Loucy (cell line): ENCODE measurements at regions not wholly inside any gene's neighbourhood (a gene's known extent, or its start where the extent isn't known, plus 50 kb on each side); places are given as distances from the start of the nearest gene placed in this dataset.

Experiments
- CTCF ChIP-seq: fragments of 200-600 bp; sonication (generic); conservative IDR thresholded peaks from 2 replicates; pipeline ENCODE4 v1.5.1; 2014; ENCODE audit warnings: mild to moderate bottlenecking, antibody characterized with exemption, low read length
- EZH2phosphoT487 ChIP-seq: fragments of 200-600 bp; IDR thresholded peaks from 2 replicates; pipeline ENCODE4 v1.6.1; 2018; ENCODE audit warnings: antibody characterized with exemption, mild to moderate bottlenecking, moderate library complexity, borderline replicate concordance

GRCh38 chr4:160184884-160185283 is 1082.0 kb downstream of the RAPGEF2 start:
- TF ChIP-seq CTCF (no peak), EZH2phosphoT487 (no peak)
